ENCODE measurements at regions not wholly inside any gene's neighbourhood (a gene's known extent, or its start where the extent isn't known, plus 50 kb on each side); places are given as distances from the start of the nearest gene placed in this dataset.

- Histone ChIP-seq H3K4me1 (no peaks in the 10 kb centered on the region), H3K36me3 (no peaks in the 10 kb centered on the region), H3K9me3 (no peaks in the 10 kb centered on the region), H3K27me3 (no peaks in the 10 kb centered on the region), H3K27ac (no peak overlapping the region), H3K4me3 (no peak overlapping the region)
- DNase-seq: peak in 2 of 6 donors; percentile 37 to 72
- ATAC-seq: no peak
- intact Hi-C loops (cut with DNase I): no loop called here
- FAIRE-seq: no peak
- no peak for TF ChIP-seq CTCF (IDR thresholded peaks at IDR 0.05)
- WGBS, 2 donors: 78% methylated on average over 19 of the region's 19 CpGs
Measured at GRCh38 chr20:63134201-63134612, 81.7 kb downstream of the YTHDF1 start.

GRCh38 chr20:63133481-63134091 lies 82.3 kb downstream of the YTHDF1 start:
- Histone ChIP-seq H3K36me3 (no peaks in the 10 kb centered on the region), H3K4me3 (no peak overlapping the region), H3K9me3 (no peaks in the 10 kb centered on the region), H3K4me1 (no peaks in the 10 kb centered on the region), H3K27me3 (no peaks in the 10 kb centered on the region), H3K27ac (no peak overlapping the region)
- FAIRE-seq (no peak), DNase-seq (peak in 2 of 6 donors; percentile 13 to 31), ATAC-seq (no peak)
- 71 to 81% methylated on average over 15 of the region's 15 CpGs for WGBS, 2 donors
- no peak for TF ChIP-seq CTCF (IDR thresholded peaks at IDR 0.05)
- intact Hi-C loops (cut with DNase I): no loop called here

- 60 to 66% methylated on average over 29 of the region's 29 CpGs for WGBS, 2 donors
- H3K4me3 ChIP-seq: no peak overlapping the region
- intact Hi-C loops (cut with DNase I): no loop called here
- no peaks in the 10 kb centered on the region for H3K4me1 ChIP-seq
- ATAC-seq (no peak), DNase-seq (peak in 2 of 6 donors; percentile 38 to 54), FAIRE-seq (no peak)
- no peaks in the 10 kb centered on the region for H3K9me3 ChIP-seq
- no peaks in the 10 kb centered on the region for H3K36me3 ChIP-seq
- H3K27me3 ChIP-seq: no peaks in the 10 kb centered on the region
- TF ChIP-seq CTCF (IDR thresholded peaks at IDR 0.05): no peak
- H3K27ac ChIP-seq: no peak overlapping the region
Measured at GRCh38 chr20:63132715-63133471, 83.0 kb downstream of the YTHDF1 start.

DNA sequence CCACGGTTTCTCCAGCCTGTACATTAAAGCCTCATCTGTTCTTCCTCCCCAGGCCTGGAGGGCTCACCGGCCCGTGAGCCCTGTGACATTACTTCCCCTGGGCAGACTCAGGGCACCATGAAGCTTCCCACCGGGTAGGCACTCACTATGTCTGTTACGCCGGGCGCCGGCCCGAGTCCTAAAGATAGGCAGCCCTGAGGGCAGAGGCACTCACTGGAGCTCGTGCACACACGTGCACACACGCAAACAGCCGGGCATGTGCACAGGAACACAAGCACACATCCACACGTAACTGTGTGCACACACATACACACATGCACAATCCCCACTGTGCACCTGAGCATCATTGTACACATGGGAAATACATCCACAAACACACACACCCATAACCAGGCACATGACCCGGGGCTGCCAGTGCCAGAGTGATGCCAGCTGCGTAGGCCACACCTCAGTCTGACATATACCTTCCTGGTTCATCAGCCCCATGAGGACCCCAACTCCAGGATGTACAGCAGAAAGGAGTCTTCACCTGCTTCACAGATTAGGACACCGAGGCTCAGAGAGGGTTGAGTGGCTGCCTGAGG lies 83.7 kb downstream of the YTHDF1 start:
- no peaks in the 10 kb centered on the region for H3K27me3 ChIP-seq
- no peak overlapping the region for H3K27ac ChIP-seq
- no peak overlapping the region for H3K4me3 ChIP-seq
- TF ChIP-seq CTCF (IDR thresholded peaks at IDR 0.05): no peak
- 64 to 78% methylated on average over 17 of the region's 17 CpGs for WGBS, 2 donors
- FAIRE-seq: no peak
- H3K9me3 ChIP-seq: no peaks in the 10 kb centered on the region
- no peaks in the 10 kb centered on the region for H3K4me1 ChIP-seq
- no peaks in the 10 kb centered on the region for H3K36me3 ChIP-seq
- DNase-seq: peak in 2 of 6 donors; percentile 32 to 37
- intact Hi-C loops (cut with DNase I): no loop called here
- ATAC-seq: no peak

All from pancreas (tissue), 10 donors.